GM21786 (cell line): ENCODE measurements at regions not wholly inside any gene's neighbourhood (a gene's known extent, or its start where the extent isn't known, plus 50 kb on each side); places are given as distances from the start of the nearest gene placed in this dataset.

Source experiments
- ATAC-seq: cut with Tn5 transposase; IDR thresholded peaks from one replicate; pipeline ENCODE4 v1.9.1; 2021; ENCODE audit not compliant: unreplicated experiment

GRCh38 chr6:44050872-44051505 lies 76.3 kb downstream of the MRPL14 start:
- no peak for ATAC-seq

DNA sequence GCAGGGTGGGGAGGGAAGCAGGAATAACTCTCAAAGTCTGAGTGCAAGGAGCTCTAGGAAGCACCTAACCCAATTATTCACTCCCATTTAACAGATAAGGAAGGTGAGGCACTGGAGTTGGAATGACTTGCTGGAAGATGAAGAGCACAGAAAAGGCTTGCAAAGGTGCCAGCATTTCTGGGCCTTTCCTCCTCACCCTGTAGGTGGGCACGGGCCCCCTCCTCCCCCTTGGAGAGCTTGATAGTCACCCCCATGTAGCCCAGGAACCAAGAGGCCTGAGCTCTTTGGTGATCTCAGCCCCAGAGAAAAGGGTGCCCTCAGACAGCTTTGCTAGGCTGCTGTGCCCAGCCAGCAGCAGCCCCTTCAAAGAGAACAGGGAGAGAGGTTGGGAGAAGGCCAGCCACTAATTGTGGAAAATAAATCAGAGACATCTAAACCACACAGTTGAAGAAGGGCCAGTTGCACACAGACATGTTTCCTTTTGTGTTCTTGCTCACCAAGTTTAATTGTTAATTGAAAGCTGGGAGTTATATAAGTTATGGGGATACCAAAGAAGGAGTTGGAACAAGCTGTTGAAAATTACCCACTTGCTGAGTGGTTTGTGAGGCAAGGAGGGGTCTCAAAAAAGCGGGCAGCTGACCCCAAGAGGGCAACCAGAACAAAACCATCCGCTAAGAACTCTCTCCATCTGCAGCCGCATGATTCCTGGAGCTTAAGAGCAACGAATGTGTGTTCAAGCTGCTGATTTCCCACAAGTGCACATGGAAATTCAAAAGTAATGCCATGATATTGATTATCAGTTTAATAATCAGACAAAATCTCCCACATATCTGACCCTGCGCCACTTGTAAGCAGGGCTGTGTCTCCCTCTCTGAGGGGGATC lies 77.0 kb downstream of the MRPL14 start:
- ATAC-seq, result no peak

DNA sequence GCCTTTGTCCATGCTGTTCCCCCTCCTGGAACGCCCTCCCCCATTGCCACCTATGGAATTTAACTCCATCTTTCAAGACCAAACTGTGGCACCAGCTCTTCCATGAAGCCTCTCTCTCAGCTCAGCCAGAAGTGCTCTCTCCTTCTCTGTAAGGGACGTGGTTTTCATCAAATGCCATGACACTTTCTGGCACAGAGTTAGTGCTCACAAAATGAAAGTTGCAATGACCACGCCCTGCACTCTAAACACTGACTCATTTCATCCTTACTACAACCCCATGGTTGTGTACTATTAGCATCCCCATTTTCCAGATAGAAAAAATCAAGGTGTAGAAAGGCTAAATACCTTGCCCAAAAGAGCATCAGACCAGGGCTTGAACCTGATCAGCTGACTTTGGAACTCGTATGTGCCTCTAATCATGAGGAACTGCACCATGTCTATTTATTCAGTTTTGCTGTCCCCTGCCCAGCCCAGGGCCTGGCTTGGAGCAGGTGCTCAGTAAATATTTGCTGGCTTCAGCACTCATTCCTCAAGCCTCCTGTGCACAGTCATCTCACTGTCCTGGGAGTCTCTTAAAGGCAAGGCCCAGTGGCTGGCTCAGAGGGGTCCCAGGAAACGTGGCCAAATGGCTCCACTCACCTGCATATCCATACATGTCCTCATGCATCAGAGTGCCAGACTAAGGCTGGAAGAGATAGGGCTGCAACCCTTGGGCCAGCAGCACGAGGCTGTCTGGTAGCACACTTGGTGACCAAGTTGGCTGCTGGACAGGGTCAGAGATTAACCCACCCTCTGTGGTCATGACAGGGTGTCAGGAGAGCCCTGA lies 77.9 kb downstream of the MRPL14 start:
- no peak for ATAC-seq

DNA sequence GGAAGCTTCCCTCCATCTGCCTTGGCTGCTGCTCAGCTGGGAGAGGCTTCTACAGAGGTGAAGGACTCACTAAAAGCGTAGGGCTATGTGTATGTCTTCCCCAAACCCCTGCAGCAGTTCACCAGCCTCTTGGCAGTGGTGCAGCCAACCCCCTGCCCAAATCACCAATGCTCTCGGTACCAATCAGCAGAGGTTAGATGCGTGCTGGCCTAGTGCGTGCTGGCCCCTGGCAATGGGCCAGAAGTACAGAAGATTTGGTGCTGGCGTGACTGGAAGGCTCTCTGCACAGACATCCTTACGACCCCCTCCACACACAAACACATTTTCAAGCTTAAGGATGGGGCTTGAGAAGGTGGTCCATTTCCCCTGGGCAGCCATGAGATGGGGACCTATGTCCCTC lies 79.0 kb downstream of the MRPL14 start:
- ATAC-seq, result no peak

- no peak for ATAC-seq
Measured at GRCh38 chr6:44047801-44048200, 79.5 kb downstream of the MRPL14 start.

- ATAC-seq, result no peak
Measured at GRCh38 chr6:44047179-44047546, 80.1 kb downstream of the MRPL14 start.

GRCh38 chr6:44046516-44047178 lies 80.6 kb downstream of the MRPL14 start:
- no peak for ATAC-seq

DNA sequence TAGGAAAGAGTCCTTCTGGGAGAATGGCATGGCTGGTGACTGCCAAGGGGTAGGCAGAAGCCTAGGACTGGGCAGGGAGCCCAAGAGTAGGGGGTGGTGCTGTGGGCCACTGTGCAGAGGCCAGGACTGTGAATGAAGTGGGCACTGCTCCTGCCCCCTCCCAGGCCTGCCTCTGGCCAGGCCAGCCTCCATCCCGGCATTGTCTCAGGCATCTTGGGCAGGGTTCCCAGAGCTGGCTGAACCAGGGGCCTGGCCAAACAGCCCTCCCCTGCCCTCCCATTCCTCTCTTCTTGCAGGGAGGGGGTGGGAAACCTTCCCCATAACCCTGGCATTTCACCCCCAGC lies 81.6 kb downstream of the MRPL14 start:
- no peak for ATAC-seq

GRCh38 chr6:44044940-44045671 lies 82.1 kb downstream of the MRPL14 start:
- no peak for ATAC-seq

DNA sequence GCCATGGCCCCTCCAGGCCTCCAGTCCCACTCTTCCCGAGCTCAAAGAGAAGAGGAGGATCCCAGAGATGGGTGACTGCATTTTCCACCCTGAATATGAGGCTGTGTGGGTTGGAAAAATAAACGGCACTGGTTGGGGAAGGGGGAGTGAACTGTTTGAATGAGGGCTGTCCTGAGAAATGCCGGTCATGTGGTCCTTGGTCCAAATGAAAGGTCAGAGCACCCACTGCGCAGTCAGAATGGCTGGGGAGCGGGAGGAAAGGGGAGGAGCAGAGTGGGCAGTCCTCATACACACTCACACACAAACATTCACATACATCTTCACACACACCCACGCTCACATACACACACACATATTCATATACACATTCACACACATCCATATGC lies 83.1 kb downstream of the MRPL14 start:
- ATAC-seq, result no peak

- ATAC-seq, result no peak
Measured at GRCh38 chr6:44043479-44044153, 83.6 kb downstream of the MRPL14 start.

DNA sequence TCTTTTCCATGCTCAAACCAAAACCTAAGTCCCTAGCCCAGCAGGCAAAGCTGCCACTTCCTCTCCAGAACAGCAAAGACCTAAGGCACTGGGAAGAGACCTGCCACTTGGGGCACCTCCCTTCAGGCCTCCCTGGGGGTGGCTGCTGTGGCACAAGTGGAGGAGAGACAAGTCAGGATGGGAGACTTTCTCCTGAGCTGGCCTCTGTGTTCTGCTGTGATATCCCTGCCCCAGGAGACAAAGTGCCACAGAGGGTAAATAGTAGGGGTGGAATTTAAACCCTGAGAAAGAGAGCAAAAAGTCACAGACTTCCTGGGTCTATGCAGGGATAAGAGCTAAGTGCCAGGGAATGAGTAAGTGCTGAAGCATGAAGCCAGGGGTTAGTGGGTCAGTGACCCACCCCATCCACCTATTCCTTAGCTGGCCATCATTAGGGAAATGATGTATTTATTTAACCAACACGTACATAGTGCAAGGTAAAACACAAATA lies 84.2 kb downstream of the MRPL14 start:
- ATAC-seq, result no peak

DNA sequence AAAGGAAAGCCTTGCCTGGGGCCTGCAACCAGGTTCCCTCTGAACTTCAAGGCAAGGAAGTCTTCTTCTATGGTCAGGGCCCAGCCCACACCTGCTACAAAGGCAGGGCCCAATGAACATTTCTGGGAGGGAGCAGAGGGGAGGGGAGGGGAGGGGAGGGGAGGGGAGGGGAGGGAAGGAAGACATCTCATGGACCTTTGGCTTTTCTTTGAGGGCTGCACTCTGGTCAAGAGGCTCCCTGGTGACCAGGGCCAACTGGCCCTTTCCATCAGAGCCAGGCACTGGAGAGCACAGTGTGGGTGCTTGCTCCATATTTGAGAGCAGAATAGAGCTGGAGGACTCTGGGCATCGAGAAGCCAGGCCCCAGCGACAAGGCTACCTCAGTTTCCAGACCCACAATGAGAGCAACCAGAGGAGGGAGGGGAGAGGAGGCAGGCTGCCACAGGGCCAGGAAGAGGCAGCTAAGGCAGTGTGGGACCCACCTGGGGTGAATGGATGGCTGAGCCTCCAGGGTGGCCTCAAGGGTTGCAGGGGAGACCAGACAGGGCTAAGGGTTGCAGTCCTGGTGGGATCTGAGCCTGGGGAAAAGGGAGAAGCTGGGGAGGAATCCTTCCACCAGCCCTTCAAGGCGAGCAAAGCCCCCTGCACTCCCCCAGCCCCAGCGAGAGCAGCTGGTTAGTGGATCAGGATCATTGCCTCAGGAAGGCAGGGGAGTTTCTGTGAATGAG lies 84.8 kb downstream of the MRPL14 start:
- ATAC-seq, result no peak

DNA sequence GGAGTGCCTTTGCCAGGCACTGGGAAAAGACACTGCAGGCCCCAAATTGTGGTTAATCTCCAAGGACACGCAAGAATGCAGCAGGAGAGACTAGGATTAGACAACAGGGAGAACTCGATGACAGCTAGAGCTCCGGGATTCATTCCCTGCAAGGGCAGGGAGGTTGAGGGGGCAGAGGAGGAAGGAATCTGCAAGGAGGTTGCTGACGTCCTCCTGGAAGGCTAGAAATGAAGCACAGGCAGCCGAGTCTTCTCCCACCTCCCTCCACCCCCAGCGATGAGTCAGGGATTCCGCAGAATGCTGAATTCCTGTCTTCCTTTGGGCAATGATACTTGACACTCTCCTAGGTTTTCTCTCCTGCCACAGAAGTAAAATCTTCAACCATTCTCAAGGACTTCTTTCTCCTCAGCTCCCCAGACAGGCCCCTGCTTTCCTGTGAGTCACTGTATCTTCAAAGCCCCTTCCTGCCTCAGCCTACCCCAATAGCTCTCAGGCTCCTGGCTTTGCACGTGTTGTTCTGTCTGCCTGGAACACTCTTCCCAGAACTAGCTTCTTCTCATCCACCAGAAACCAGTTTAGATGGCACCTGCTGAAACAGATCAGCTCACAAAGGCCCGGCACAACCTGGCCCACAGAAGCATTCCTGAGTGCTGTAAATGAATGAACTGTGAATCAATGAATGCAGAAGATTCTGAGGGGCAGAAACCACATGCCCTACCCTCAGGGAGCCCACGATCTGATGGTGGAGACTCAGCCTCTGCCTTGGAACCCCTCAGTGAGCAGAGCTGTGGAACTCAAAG lies 85.6 kb downstream of the MRPL14 start:
- ATAC-seq, result no peak

- ATAC-seq, result no peak
Measured at GRCh38 chr6:44040786-44041185, 86.5 kb downstream of the MRPL14 start.

- no peak for ATAC-seq
Measured at GRCh38 chr6:44039839-44040350, 87.4 kb downstream of the MRPL14 start.

DNA sequence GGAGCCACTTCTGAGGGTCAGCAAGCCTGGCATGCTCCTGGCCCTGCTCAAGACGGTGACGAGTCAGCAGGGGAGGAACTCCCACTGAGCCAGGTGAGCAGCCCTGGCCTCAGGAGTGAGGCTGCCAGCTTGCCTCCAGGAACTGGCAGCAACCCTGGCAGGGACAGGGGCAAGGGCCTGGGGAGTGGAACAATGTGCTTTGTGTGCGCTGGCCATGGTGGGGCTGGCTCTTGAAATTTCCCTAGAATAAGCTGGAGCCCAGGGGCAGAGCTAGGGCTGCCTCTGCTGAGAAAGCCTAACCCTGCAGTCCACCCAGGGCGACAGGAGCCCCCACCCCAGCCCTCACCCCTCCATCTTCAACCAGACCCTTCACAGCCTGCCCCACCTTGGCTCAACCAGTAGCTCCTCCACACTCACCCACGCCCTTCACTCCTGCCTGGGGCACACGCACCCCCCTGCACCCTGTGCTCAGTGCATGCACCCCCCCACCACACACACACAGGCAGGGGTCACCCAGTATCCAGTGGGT lies 88.0 kb downstream of the MRPL14 start:
- no peak for ATAC-seq

DNA sequence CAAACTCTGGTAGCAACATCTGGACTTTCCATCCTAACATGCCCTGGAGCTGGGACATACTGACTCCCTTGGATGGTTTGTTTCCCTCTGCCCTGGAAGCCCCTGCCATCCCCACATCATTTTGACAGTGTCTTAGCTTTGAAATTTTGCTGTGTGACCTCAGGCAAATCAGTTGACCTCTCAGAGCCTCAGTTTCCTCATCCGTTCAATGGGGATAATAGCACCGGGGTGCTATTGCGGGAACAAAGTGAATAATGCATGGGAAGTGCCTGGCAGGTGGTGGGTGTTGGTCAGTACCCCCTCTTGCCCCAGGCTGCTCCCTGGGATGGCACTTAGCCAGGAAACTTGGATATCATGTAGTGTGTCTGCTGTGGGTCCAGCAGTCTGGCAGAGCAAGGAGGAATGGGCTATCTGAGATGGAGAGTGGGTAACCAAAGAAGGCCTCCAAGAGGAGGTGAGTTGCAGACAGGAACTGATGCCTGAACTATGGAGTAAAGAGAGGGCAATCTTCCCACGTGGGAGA lies 88.6 kb downstream of the MRPL14 start:
- no peak for ATAC-seq
